ENCODE measurements at regions not wholly inside any gene's neighbourhood (a gene's known extent, or its start where the extent isn't known, plus 50 kb on each side); places are given as distances from the start of the nearest gene placed in this dataset.
A peak's percentile ranks its signal among the peaks of the same experiment; 100 is the strongest.

- no peak for TF ChIP-seq PREB (CRISPR knock-in tag; IDR thresholded peaks at IDR 0.05; ENCODE audit: borderline replicate concordance)
- no peak for TF ChIP-seq FOXK1 (CRISPR knock-in tag; IDR thresholded peaks at IDR 0.05)
- no peak for TF ChIP-seq FOXP1 (CRISPR knock-in tag; IDR thresholded peaks at IDR 0.05; ENCODE audit: borderline replicate concordance)
Observed at GRCh38 chr2:14448340-14448739, 184.2 kb upstream of the LRATD1 start (continued).

DNA sequence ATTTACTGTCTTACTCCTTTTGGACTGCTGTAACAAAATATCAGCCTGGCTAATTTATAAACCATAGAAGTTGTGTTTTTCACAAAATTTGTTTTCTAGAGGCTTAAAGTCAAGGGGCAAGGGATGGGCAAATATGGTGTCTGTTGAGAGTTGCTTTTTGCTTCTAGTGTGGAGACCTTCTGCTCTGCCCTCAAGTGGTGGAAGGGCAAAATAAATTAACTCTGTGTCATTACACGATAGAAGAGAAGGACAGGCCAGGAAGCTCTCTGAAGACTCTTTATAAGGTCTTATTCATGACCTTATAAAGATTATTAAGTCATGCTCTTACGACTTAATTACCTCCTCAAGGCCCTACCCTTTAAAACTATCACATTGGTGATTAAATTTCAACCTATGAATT is 181.2 kb upstream of the LRATD1 start:
- ChIA-PET CTCF (interaction anchor here (0.5 kb wide), 1 partner anchor 183 kb away, joined by 3 read pairs; no protein-coding TSS in a partner anchor), POLR2A (no interaction called here)
- Mint-ChIP-seq H3K9me3 (peaks cover 45% of the 10 kb centered on the region), H3K27me3 (ENCODE audit: low read depth) (peaks cover 3% of the 10 kb centered on the region; the same call in 1 of the 2 replicates), H3K4me3 (no peak overlapping the region), H3K4me1 (no peaks in the 10 kb centered on the region), H3K27ac (no peak overlapping the region), H3K36me3 (peaks cover 12% of the 10 kb centered on the region)
- DNase-seq (ENCODE audit: low spot score) (no peak), ATAC-seq (peak; percentile 69)
- TF ChIP-seq NR2C2 (CRISPR knock-in tag; IDR thresholded peaks at IDR 0.05) (no peak), ARID4B (CRISPR knock-in tag; IDR thresholded peaks at IDR 0.05; ENCODE audit: borderline replicate concordance) (no peak), ZNF532 (CRISPR knock-in tag; IDR thresholded peaks at IDR 0.05; ENCODE audit: borderline replicate concordance) (no peak), GTF2I (CRISPR knock-in tag; conservative IDR thresholded peaks at IDR 0.05) (no peak), SOX15 (CRISPR knock-in tag; IDR thresholded peaks at IDR 0.05) (no peak), TEAD1 (CRISPR knock-in tag; IDR thresholded peaks at IDR 0.05) (no peak), CBFB (CRISPR knock-in tag; IDR thresholded peaks at IDR 0.05; ENCODE audit: low read depth) (no peak), ZNF281 (CRISPR knock-in tag; IDR thresholded peaks at IDR 0.05) (no peak)
- TF ChIP-seq, protein P1, sequence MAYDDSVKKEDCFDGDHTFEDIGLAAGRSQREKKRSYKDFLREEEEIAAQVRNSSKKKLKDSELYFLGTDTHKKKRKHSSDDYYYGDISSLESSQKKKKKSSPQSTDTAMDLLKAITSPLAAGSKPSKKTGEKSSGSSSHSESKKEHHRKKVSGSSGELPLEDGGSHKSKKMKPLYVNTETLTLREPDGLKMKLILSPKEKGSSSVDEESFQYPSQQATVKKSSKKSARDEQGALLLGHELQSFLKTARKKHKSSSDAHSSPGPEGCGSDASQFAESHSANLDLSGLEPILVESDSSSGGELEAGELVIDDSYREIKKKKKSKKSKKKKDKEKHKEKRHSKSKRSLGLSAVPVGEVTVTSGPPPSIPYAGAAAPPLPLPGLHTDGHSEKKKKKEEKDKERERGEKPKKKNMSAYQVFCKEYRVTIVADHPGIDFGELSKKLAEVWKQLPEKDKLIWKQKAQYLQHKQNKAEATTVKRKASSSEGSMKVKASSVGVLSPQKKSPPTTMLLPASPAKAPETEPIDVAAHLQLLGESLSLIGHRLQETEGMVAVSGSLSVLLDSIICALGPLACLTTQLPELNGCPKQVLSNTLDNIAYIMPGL (CRISPR knock-in tag; IDR thresholded peaks at IDR 0.05), result no peak
- TF ChIP-seq, protein P2, sequence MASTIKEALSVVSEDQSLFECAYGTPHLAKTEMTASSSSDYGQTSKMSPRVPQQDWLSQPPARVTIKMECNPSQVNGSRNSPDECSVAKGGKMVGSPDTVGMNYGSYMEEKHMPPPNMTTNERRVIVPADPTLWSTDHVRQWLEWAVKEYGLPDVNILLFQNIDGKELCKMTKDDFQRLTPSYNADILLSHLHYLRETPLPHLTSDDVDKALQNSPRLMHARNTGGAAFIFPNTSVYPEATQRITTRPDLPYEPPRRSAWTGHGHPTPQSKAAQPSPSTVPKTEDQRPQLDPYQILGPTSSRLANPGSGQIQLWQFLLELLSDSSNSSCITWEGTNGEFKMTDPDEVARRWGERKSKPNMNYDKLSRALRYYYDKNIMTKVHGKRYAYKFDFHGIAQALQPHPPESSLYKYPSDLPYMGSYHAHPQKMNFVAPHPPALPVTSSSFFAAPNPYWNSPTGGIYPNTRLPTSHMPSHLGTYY (CRISPR knock-in tag; IDR thresholded peaks at IDR 0.05), result no peak

Measured in WTC11 (cell line).